GM19193 (cell line): ENCODE measurements at regions not wholly inside any gene's neighbourhood (a gene's known extent, or its start where the extent isn't known, plus 50 kb on each side); places are given as distances from the start of the nearest gene placed in this dataset.

ENCODE experiments used
- POLR2A ChIP-seq: IDR thresholded peaks from 4 replicates; pipeline ENCODE4 v1.6.1; 2011; ENCODE audit not compliant: insufficient read depth, insufficient read length; ENCODE audit errors: extremely low read depth

DNA sequence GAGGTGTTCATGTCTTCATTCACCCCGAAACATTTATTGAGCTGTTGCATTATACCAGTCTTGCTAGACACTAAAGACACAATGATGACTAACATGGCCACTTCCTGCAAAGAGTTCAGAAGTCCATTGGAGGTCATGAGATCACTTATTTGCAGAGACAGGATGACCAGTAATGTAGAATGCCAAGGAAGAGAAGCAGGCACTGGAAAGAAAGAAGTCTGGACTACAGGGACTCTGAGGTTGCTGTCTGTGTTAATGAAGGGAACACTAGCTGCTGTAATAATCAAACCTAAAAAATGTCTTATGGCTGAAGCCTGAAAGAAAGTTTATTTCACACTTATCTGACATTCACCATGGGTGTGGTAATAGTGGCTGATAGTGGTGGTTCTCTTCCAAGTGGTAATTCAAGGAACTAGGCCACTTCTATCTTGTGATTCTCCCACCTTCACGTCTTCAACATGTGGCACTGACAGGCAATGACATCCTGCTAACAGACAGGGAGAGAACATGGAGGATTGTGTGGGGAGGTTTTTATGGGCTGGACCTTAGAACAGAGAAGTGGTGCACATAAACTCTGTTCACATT, 89.2 kb upstream of the MKLN1 start:
- no peak for TF ChIP-seq POLR2A

DNA sequence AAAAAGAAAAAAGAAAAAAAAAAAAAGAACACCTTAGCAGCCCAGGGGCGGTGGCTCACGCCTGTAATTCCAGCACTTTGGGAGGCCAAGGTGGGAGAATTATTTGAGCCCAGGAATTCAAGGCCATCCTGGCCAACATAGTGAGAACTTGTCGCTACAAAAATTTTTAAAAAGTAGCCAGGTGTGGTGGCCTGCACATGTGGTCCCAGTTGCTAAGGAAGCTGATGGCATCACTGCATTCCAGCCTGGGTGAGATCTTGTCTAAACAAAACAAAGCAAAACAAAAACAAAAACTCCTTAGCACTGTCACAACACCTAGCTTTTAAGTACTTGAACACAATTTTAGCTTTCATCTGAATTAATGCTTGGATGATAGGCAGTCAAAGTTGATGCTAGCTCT, 86.3 kb upstream of the MKLN1 start:
- no peak for TF ChIP-seq POLR2A

DNA sequence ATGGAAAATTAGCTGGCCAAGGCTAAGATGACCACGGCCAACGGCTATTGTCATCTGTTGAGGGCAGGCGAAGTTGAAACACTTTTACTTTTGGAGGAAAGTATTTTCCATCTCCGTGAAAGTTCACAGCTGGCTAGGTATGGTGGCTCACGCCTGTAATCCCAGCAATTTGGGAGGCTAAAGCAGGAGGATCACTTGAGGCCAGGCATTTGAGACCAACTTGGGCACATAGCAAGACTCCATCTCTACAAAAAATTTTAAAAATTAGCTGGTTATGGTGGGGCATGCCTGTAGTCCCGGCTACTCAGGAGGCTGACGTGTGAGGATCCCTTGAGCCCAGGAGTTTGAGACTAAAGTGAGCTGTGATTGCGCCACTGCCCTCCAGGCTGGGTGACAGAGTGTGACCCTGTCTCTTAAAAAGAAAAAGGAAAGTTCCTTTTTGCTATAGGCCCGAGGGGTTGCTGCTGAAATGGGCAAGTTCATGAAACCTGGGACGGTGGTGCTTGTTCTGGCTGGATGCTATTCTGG, 85.5 kb upstream of the MKLN1 start:
- no peak for TF ChIP-seq POLR2A

DNA sequence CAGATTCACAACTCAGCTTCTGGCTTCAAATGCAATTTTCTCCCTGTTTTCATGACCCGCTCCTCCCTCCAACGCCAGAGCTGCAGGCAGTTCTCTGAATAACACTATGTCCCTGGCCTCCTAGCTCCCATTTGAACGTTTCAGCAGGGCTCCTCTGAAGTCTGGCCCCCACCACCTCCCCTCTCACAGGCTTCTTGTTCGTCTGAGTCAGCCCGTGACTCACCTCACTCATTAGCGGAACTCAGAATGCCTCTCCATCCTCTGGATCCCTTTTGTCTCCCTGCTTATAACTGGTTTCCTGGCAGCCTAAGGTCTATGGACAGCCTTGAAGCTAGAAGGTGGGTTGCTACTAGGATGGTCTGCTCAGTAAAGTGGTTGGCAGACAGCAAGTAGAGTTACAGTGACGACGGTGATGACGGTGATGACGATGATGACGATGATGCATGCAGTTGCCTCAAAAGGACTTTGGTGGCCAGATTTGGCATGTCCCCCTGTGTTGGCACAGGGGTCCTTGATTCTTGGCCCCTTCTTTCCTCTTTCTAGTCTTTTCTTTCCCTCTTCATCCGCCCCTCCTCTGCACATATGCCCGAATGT, 83.3 kb upstream of the MKLN1 start:
- TF ChIP-seq POLR2A: no peak

DNA sequence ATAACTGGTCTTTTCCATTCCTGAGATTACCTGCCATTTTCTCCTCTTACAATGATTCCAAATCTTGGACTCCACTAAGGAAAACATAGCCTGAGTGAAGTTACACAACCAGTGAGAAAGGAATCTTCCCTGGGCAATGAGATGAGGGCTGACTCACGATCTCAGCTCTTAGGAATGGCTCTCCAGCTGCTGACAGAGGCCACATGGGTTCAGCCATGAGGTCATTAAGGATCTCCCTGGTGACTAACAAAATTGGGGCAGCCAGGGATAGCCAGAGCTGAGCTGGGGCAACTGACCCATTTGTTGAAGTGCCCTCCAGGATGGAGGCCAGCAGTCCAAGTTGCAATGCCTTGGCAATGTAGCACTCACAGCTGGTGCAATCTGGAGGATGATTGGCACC, 78.7 kb upstream of the MKLN1 start:
- no peak for TF ChIP-seq POLR2A

DNA sequence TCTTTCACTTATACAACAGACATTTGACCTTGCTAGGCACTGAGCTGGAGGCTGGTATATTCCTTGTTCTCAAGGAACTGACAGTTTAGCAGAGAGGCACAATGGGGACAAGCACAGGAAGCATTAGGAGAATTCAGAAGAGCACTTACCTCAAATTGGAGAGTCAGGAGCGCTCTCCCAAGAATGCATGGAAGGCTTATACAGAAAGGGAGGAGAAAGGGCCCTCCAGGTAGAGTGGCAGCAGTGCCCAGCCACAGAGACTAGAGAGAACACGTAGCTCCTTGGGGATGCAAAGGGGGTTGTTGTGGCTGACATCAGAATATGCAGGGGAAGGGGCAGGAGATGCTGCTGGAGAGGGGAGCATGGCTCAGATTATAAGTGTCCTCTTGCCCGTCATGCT, 78.2 kb upstream of the MKLN1 start:
- no peak for TF ChIP-seq POLR2A

DNA sequence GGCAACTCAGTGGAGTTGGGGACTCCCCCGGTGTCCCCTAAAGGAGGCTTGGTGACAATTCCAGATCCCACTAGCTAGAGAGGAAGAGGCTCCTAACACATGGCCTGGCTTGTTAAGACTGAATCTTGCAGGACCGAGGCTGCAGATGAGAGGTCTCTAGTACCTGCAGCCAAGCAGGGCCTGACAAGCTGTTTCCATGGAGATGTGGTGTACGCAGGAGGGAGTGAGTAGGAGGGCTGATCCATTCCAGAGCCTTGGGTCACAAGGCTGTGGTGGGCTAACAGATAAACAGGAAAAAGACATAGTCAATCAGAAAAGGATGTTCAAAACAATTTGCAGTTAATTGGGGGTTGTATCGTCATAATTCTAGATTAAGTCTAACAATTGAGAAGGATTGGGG, 77.3 kb upstream of the MKLN1 start:
- no peak for TF ChIP-seq POLR2A

DNA sequence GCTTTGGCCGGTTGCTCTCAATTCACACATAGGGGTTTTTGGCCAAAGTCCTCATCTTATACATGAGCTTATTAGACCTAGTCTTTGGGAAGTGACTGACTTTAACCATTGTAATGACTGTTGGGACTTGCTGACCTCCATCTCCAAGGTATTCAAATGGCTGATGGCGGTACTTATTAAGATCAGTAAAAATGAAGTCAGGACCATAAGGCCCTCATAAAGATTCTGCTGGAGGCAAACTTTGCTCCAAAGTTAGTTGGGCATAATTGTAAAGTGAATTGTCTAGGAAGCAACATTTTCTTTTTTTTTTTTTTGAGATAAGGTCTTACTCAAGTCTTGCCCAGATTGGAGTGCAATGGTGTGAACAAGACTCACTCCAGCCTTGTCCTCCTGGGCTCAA, 76.3 kb upstream of the MKLN1 start:
- no peak for TF ChIP-seq POLR2A

DNA sequence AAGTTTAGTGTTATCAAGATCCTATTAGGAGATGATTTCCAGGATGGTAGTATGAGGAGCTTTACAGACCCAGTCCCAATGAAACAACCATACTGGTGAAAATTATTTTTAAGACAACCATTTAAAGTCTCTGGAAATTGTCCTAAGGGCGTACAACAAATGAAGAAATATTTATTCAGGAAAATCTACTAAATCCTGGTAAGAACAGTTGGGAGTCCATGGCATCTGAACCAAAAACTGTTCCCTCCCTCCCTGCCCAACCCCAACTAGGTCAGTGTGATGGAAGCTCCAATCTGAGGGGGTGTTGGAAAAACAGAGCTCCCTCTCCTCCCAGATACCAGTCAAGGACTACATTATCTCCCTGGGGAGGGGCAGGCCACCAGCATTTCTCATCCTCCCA, 74.7 kb upstream of the MKLN1 start:
- TF ChIP-seq POLR2A: no peak

DNA sequence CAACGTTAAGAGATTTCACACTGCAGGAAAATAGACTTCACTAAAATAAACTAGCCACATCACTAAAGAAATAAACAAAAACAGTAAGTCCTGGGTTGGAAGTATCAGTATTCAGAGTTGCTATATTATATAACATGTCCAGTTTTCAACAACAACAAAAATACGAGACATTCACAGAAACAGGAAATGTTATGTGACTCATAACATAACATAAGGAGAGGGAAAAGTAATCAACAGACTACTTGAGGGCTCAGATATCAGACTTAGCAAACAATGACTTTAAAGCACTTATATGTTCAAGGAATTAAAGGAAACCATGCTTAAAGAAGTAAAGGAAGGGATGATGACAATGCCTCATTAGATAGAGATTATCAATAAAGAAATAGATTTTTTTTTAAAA, 73.5 kb upstream of the MKLN1 start:
- no peak for TF ChIP-seq POLR2A

DNA sequence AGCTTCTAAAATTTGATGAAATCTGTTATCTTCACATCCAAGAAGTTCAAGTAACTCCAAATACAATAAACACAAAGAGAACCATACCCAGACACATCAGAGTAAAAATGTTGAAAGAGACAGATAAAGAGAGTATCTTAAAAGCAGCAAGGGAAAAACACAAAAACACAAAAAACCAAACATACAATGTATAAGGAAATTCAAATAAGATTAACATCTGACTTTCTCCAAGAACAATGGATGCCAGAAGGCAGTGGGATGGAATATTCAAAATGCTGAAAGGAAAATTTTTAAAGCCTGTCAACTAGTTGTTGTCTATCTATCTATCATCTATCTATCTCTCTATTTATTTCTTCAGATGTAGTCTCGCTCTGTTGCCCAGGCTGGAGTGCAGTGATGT, 72.4 kb upstream of the MKLN1 start:
- TF ChIP-seq POLR2A: no peak

DNA sequence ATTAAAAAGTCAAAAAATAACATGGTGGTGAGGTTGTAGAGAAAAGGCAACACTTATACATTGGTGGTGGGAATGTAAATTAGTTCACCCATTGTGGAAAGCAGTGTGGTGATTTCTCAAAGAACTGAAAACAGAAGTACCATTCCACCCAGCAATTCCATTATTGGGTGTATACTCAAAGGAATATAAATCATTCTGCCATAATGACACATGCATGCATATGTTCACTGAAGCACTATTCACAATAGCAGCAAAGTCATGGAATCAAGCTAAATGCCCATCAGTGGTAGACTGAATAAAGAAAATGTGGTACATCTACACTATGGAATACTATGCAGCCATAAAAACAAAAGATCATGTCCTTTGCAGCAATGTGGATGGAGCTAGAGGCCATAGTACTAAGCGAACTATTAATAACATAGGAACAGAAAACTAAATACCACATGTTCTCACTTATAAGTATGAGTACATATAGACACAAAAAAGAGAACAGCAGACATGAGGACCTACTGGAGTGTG, 66.1 kb upstream of the MKLN1 start:
- no peak for TF ChIP-seq POLR2A

DNA sequence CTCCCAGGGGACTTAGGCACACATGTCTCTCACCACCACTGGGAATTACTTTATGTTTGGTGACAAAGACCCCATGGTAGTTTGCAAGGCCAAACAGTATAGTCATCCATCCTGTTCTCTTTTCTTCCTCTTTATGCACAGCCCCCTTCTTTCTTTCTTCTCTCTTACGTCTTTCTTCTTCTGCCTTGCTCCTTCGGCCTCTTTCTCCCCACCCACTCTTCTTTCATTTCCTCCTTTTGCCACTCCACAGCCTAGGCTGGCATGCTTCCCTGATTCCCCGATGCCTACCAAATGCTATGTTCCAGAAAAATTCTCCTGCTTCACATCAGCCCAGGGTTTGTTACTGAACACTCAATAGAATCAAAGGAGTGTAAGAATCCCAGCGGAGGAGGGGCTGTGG, 62.4 kb upstream of the MKLN1 start:
- TF ChIP-seq POLR2A: no peak

DNA sequence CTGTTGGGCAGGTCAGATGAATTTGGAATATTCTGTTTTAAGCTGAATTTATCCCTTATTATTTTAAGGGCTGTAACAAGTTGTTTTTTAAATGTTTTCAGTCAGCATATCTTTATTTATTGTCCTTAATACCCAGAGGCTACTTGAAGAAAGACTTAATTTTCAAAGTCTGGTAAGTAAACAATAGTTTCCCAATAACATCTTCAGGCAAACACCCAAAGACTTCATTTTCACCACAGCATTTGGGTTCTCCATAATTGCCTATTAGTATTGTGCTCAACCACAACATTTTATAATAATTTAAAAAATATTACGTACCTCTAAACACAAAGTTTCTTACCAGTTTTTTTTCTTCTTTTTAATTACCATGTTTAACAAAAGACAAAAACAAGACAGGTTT, 60.0 kb upstream of the MKLN1 start:
- TF ChIP-seq POLR2A: no peak

DNA sequence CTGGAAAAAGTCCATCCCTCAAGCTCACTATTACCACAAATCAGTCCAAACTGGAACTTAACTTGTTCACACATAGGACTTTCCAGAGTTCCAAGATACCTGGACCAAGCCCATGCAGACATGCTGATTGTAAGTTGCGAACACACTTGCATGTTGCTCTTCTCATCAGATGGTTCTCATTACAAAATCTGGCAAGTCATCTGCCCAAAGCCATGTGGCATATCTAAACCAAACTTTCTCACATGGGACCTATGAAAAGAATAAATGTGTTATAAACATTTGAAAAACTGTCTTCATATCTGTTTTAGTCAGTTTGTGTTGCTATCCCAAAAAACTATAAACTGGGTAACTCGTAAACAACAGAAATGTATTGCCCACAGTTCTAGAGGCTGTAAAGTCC, 58.8 kb upstream of the MKLN1 start:
- TF ChIP-seq POLR2A: no peak

DNA sequence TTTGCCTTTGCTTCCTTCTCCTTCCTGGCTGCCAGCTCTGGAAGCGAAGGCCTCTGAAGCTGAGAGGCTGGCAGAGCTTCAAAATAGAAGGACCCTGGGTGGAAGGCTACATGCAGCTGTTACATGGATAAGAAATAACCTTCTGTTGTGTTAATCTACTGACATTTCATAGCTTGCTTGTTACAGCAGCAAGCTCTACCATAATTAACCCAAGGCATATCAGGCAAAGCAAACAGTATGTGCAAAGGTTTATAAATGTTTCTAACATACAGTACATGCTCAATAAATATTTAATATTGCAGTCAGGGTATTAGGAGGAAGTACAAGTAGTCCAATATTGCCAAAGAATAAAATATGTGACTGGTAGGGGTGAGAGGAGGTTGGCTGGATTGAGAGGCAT, 55.6 kb upstream of the MKLN1 start:
- no peak for TF ChIP-seq POLR2A
